Tibial nerve (tissue), 4 donors: ENCODE measurements at regions not wholly inside any gene's neighbourhood (a gene's known extent, or its start where the extent isn't known, plus 50 kb on each side); places are given as distances from the start of the nearest gene placed in this dataset.

Source experiments
- CTCF ChIP-seq, 5 experiments: fragments of 200-600 bp in 3 of 5; fragments of 450-650 bp in 2 of 5; sonication (generic) in 3 of 5; IDR thresholded peaks; one replicate each; pipeline ENCODE4 v1.5.1; 2016 to 2019; ENCODE audit warnings: antibody characterized with exemption in 5 of 5, mild to moderate bottlenecking in 3 of 5, moderate library complexity in 2 of 5
- EP300 ChIP-seq, 2 donors: sonication (generic); formaldehyde crosslinking; IDR thresholded peaks; one replicate each; pipeline ENCODE4 v1.6.1; 2017; ENCODE audit warnings: antibody characterized with exemption in 2 of 2, mild to moderate bottlenecking in 1 of 2
- POLR2A ChIP-seq, 2 donors: fragments of 450-650 bp; IDR thresholded peaks; one replicate each; pipeline ENCODE4 v1.6.1; 2017; ENCODE audit warnings: antibody characterized with exemption in 2 of 2, mild to moderate bottlenecking in 2 of 2, moderate library complexity in 2 of 2

- no peak for TF ChIP-seq CTCF (IDR thresholded peaks at IDR 0.05)
- no peak for TF ChIP-seq POLR2A (IDR thresholded peaks at IDR 0.05)
- TF ChIP-seq EP300 (IDR thresholded peaks at IDR 0.05): no peak
Measured at GRCh38 chr9:19703702-19704101, 85.1 kb downstream of the SLC24A2 start.
